SK-N-SH (cell line): ENCODE measurements at regions not wholly inside any gene's neighbourhood (a gene's known extent, or its start where the extent isn't known, plus 50 kb on each side); places are given as distances from the start of the nearest gene placed in this dataset.

Experiments
- CHD2 ChIP-seq: fragments of 150-350 bp; IDR thresholded peaks from 2 replicates; pipeline ENCODE4 v1.6.1; 2018; ENCODE audit warnings: low read length; ENCODE audit not compliant: partially characterized antibody
- CTCF ChIP-seq: fragments of 200-600 bp; sonication (generic); IDR thresholded peaks from 2 replicates; pipeline ENCODE4 v1.6.1; 2017; ENCODE audit warnings: antibody characterized with exemption, mild to moderate bottlenecking, moderate library complexity
- ELF1 ChIP-seq: IDR thresholded peaks from 2 replicates; pipeline ENCODE4 v1.4.0; 2012
- EZH2phosphoT487 ChIP-seq: fragments of 200-600 bp; sonication (generic); IDR thresholded peaks from 2 replicates; pipeline ENCODE4 v1.6.1; 2017; ENCODE audit warnings: low read depth, mixed run types, mild to moderate bottlenecking, antibody characterized with exemption, moderate library complexity, borderline replicate concordance
- FOXJ3 ChIP-seq: sonication (generic); formaldehyde crosslinking; IDR thresholded peaks from 2 replicates; pipeline ENCODE4 v1.5.1; 2020; ENCODE audit warnings: mild to moderate bottlenecking, missing genetic modification reagents
- GABPA ChIP-seq: IDR thresholded peaks from 2 replicates; pipeline ENCODE4 v1.4.0; 2012; ENCODE audit warnings: low read depth, mild to moderate bottlenecking
- NFIC ChIP-seq: IDR thresholded peaks from 2 replicates; pipeline ENCODE4 v1.4.0; 2012; ENCODE audit warnings: borderline replicate concordance
- NRF1 ChIP-seq: IDR thresholded peaks from 2 replicates; pipeline ENCODE4 v1.6.1; 2012; ENCODE audit warnings: low read depth, mild to moderate bottlenecking, low read length
- POLR2AphosphoS5 ChIP-seq: IDR thresholded peaks from 2 replicates; pipeline ENCODE4 v1.6.1; 2012; ENCODE audit warnings: low read depth, low read length
- RAD21 ChIP-seq: IDR thresholded peaks from 2 replicates; pipeline ENCODE4 v1.6.1; 2012; ENCODE audit warnings: mild to moderate bottlenecking, low read length
- RCOR1 ChIP-seq: fragments of 150-350 bp; IDR thresholded peaks from 2 replicates; pipeline ENCODE4 v1.6.1; 2017; ENCODE audit warnings: antibody characterized with exemption, low read length
- SMC3 ChIP-seq: IDR thresholded peaks from 2 replicates; pipeline ENCODE4 v1.6.1; 2012; ENCODE audit warnings: low read depth, low read length, improper control_type of control experiment
- TAF1 ChIP-seq: IDR thresholded peaks from 2 replicates; pipeline ENCODE4 v1.6.1; 2012; ENCODE audit warnings: low read depth, mild to moderate bottlenecking, low read length, moderate library complexity, borderline replicate concordance

- no peak for TF ChIP-seq RCOR1
- TF ChIP-seq CTCF: no peak
- TF ChIP-seq NRF1: no peak
- TF ChIP-seq GABPA: no peak
- TF ChIP-seq EZH2phosphoT487: no peak
- no peak for TF ChIP-seq TAF1
- no peak for TF ChIP-seq NFIC
- no peak for TF ChIP-seq FOXJ3 (CRISPR knock-in tag)
- TF ChIP-seq SMC3: no peak
- TF ChIP-seq RAD21: no peak
- no peak for TF ChIP-seq CHD2
- no peak for TF ChIP-seq POLR2AphosphoS5
- no peak for TF ChIP-seq ELF1
Observed at GRCh38 chr12:116436561-116437249, 122.5 kb upstream of the MAP1LC3B2 start.
